CD14-positive monocyte (primary cell): ENCODE measurements at regions not wholly inside any gene's neighbourhood (a gene's known extent, or its start where the extent isn't known, plus 50 kb on each side); places are given as distances from the start of the nearest gene placed in this dataset.

ENCODE experiments used
- DNase-seq, 3 donors: peaks; one replicate each; pipeline ENCODE4 v3.0.0-alpha.2; 2011 to 2022
- H2AFZ ChIP-seq: 2 replicates; pipeline ENCODE4 v1.6.0; 2012; ENCODE audit warnings: mild to moderate bottlenecking, low read depth, low read length, inconsistent platforms; ENCODE audit not compliant: insufficient read depth, poor library complexity, severe bottlenecking
- H3K27ac ChIP-seq, 2 donors: 1 replicate in 1 of 2; 2 replicates in 1 of 2; pipeline ENCODE4 v1.5.1; 2012 to 2013; ENCODE audit warnings: low read length in 2 of 2, control low read depth in 1 of 2, inconsistent platforms in 1 of 2, low read depth in 1 of 2, mild to moderate bottlenecking in 1 of 2
- H3K27me3 ChIP-seq, 2 donors: one replicate each; pipeline versions ENCODE4 v1.6.0 to v1.6.1; 2011 to 2013; ENCODE audit warnings: low read length in 2 of 2; ENCODE audit not compliant: control insufficient read depth in 2 of 2, insufficient read depth in 2 of 2
- H3K36me3 ChIP-seq, 2 donors: replicated peaks in 1 of 2; 1 replicate in 1 of 2; 2 replicates in 1 of 2; pipeline versions ENCODE4 v1.5.1 to v1.6.1; 2012 to 2013; ENCODE audit warnings: low read length in 2 of 2, control low read depth in 1 of 2, inconsistent platforms in 1 of 2, mild to moderate bottlenecking in 1 of 2; ENCODE audit not compliant: insufficient read depth in 2 of 2, control insufficient read depth in 1 of 2
- H3K4me1 ChIP-seq, 2 donors: 1 replicate in 1 of 2; 2 replicates in 1 of 2; pipeline versions ENCODE4 v1.5.1 to v1.6.1; 2012 to 2013; ENCODE audit warnings: low read length in 2 of 2, control low read depth in 1 of 2, inconsistent platforms in 1 of 2, mild to moderate bottlenecking in 1 of 2, moderate library complexity in 1 of 2; ENCODE audit not compliant: insufficient read depth in 2 of 2, control insufficient read depth in 1 of 2
- H3K4me2 ChIP-seq: replicated peaks from 2 replicates; pipeline ENCODE3; 2012; ENCODE audit warnings: low read length, moderate library complexity, mild to moderate bottlenecking; ENCODE audit not compliant: poor library complexity, severe bottlenecking; ENCODE audit errors: extremely low read depth
- H3K4me3 ChIP-seq, 3 experiments: fragments of 200-600 bp in 1 of 3; sonication (generic) in 1 of 3; replicated peaks in 1 of 3; 1 replicate in 2 of 3; 2 replicates in 1 of 3; pipeline ENCODE4 v1.5.1; 2011 to 2013; ENCODE audit warnings: low read length in 3 of 3, mild to moderate bottlenecking in 3 of 3, control low read depth in 2 of 3, low read depth in 2 of 3, inconsistent platforms in 1 of 3, moderate library complexity in 1 of 3
- H3K79me2 ChIP-seq: 2 replicates; pipeline ENCODE4 v1.6.0; 2012; ENCODE audit warnings: mild to moderate bottlenecking, control low read depth, inconsistent platforms, low read length, moderate library complexity; ENCODE audit not compliant: insufficient read depth
- H3K9ac ChIP-seq: 2 replicates; pipeline ENCODE4 v1.6.0; 2017; ENCODE audit warnings: low read length, mild to moderate bottlenecking; ENCODE audit not compliant: insufficient read depth, poor library complexity, severe bottlenecking
- H3K9me3 ChIP-seq, 2 donors: replicated peaks in 1 of 2; 1 replicate in 1 of 2; 2 replicates in 1 of 2; pipeline versions ENCODE4 v1.5.1 to v1.6.1; 2012 to 2013; ENCODE audit warnings: low read length in 2 of 2, control low read depth in 1 of 2; ENCODE audit not compliant: control insufficient read depth in 1 of 2, insufficient read depth in 1 of 2
- H4K20me1 ChIP-seq: 2 replicates; pipeline ENCODE4 v1.6.0; 2012; ENCODE audit warnings: mild to moderate bottlenecking, low read length, control low read depth, moderate library complexity; ENCODE audit not compliant: insufficient read depth
- H3K27ac Mint-ChIP-seq, 7 donors: one replicate each; pipeline ENCODE4 v1.8.0; 2020; ENCODE audit warnings: mild to moderate bottlenecking in 7 of 7, mixed read lengths in 7 of 7, moderate library complexity in 6 of 7, inconsistent platforms in 2 of 7
- H3K27me3 Mint-ChIP-seq, 3 donors: one replicate each; pipeline ENCODE4 v1.8.0; 2021 to 2022; ENCODE audit warnings: low read depth in 3 of 3, mild to moderate bottlenecking in 3 of 3, mixed read lengths in 3 of 3, moderate library complexity in 3 of 3, inconsistent platforms in 1 of 3
- H3K36me3 Mint-ChIP-seq, 2 donors: one replicate each; pipeline ENCODE4 v1.8.0; 2020; ENCODE audit warnings: mixed read lengths in 2 of 2, inconsistent platforms in 1 of 2, mild to moderate bottlenecking in 1 of 2
- H3K4me1 Mint-ChIP-seq: one replicate; pipeline ENCODE4 v1.8.0; 2020; ENCODE audit warnings: mild to moderate bottlenecking, mixed read lengths
- H3K4me3 Mint-ChIP-seq, 2 donors: one replicate each; pipeline ENCODE4 v1.8.0; 2020; ENCODE audit warnings: mild to moderate bottlenecking in 2 of 2, mixed read lengths in 2 of 2, moderate library complexity in 1 of 2
- H3K9me3 Mint-ChIP-seq, 7 donors: one replicate each; pipeline ENCODE4 v1.8.0; 2020 to 2022; ENCODE audit warnings: mixed read lengths in 7 of 7, mild to moderate bottlenecking in 6 of 7, moderate library complexity in 6 of 7, inconsistent platforms in 2 of 7
- WGBS: methylation state at CpG from one replicate; pipeline ENCODE4 v1.1.5; 2013; ENCODE audit warnings: missing lambda C conversion rate; ENCODE audit not compliant: insufficient coverage; 5-methylcytosine and 5-hydroxymethylcytosine counted together
- intact Hi-C, 2 donors: fragments of 100-400 bp; cut with micrococcal nuclease; formaldehyde crosslinking; loops; one replicate each; pipeline versions ENCODE4 v1.15.0 to v1.15.1; 2023
- TF ChIP-seq, protein P1 (sequence below): fragments of 200-600 bp; IDR thresholded peaks from one replicate; pipeline ENCODE4 v1.8.0; 2022; ENCODE audit warnings: antibody characterized with exemption, mild to moderate bottlenecking

DNA sequence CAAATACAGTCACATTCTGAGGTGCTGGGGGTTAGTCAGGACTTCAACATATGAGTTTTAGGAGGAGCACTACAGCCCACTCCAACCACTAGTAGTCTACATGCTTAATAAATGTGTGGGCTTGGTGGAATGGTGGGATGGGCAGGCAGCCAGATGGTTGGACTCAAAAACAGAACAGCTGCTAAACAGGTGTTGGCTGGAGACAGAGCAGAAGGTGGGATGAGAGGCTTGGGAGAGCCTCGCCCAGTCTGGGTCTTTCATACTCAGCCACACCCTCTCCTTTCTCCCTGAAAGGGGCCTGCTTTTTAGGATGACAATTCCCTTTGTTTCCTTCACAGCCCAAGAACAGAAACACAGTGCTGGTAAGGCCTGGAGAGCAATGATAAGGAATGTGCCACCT, 143.9 kb upstream of the KLHL29 start:
- DNase-seq: no peak
- Histone ChIP-seq H3K9ac (no peak overlapping the region), H3K4me3 (no peak overlapping the region), H3K36me3 (no peaks in the 10 kb centered on the region), H3K79me2 (no peaks in the 10 kb centered on the region), H3K27me3 (no peaks in the 10 kb centered on the region), H3K4me1 (no peaks in the 10 kb centered on the region), H2AFZ (no peak overlapping the region), H3K9me3 (peaks cover 5 to 11% of the 10 kb centered on the region in 2 donors), H4K20me1 (no peaks in the 10 kb centered on the region), H3K4me2 (no peak overlapping the region), H3K27ac (no peak overlapping the region)
- H3K4me1 Mint-ChIP-seq: no peaks in the 10 kb centered on the region
- peaks cover 0 to 18% (median 4%) of the 10 kb centered on the region in 7 donors for H3K9me3 Mint-ChIP-seq
- H3K27ac Mint-ChIP-seq: no peak overlapping the region
- H3K27me3 Mint-ChIP-seq: peaks cover 0 to 3% (median 1%) of the 10 kb centered on the region in 3 donors
- no peaks in the 10 kb centered on the region for H3K36me3 Mint-ChIP-seq
- intact Hi-C loops: no loop called here
- TF ChIP-seq, protein P1, sequence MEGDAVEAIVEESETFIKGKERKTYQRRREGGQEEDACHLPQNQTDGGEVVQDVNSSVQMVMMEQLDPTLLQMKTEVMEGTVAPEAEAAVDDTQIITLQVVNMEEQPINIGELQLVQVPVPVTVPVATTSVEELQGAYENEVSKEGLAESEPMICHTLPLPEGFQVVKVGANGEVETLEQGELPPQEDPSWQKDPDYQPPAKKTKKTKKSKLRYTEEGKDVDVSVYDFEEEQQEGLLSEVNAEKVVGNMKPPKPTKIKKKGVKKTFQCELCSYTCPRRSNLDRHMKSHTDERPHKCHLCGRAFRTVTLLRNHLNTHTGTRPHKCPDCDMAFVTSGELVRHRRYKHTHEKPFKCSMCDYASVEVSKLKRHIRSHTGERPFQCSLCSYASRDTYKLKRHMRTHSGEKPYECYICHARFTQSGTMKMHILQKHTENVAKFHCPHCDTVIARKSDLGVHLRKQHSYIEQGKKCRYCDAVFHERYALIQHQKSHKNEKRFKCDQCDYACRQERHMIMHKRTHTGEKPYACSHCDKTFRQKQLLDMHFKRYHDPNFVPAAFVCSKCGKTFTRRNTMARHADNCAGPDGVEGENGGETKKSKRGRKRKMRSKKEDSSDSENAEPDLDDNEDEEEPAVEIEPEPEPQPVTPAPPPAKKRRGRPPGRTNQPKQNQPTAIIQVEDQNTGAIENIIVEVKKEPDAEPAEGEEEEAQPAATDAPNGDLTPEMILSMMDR: no peak
- no CpG with 5 or more reads among the region's 1 CpG for WGBS
- no peak overlapping the region for H3K4me3 Mint-ChIP-seq

DNA sequence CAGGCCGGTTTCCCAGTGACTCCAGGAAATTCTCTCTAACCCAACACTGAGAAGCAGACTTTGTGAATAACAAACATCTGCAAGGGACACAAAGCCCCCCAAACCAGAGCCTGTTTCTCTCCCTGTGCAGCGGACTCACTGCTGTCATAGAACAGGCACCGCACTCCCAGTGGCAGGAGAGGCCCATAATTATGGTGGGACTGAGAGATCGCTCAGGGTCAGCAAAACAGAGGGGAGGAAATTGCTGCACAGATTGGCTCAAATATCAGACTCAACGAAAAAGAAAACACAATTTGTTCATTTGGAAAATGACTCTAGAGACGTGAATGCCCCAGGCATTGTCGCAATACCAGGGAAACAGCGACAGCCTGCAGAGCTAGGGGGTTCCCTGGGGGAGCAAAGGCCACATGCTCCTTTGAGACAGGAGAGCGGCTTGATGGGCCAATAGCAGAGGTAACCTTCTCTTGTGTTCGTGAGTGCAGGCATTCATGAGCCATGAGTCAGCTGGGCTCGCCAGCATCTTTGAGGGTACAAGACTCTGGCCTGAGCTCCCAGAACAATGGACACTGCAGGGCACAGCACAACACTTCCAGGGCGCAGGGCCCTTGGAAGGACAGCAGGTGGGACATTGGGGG, 143.3 kb upstream of the KLHL29 start:
- DNase-seq: no peak
- Mint-ChIP-seq H3K4me1 (no peaks in the 10 kb centered on the region), H3K27ac (no peak overlapping the region), H3K36me3 (no peaks in the 10 kb centered on the region), H3K4me3 (no peak overlapping the region), H3K9me3 (peaks cover 0 to 19% (median 4%) of the 10 kb centered on the region in 7 donors), H3K27me3 (peaks cover 0 to 3% (median 1%) of the 10 kb centered on the region in 3 donors)
- no peaks in the 10 kb centered on the region for H3K36me3 ChIP-seq
- 89% methylated on average over 8 of the region's 12 CpGs for WGBS
- no peak overlapping the region for H3K27ac ChIP-seq
- H3K79me2 ChIP-seq: no peaks in the 10 kb centered on the region
- H3K4me3 ChIP-seq: no peak overlapping the region
- H2AFZ ChIP-seq: no peak overlapping the region
- no peaks in the 10 kb centered on the region for H3K27me3 ChIP-seq
- TF ChIP-seq, protein P1: no peak
- H3K9me3 ChIP-seq: peaks cover 5 to 11% of the 10 kb centered on the region in 2 donors
- intact Hi-C loops: no loop called here
- H4K20me1 ChIP-seq: no peaks in the 10 kb centered on the region
- H3K9ac ChIP-seq: no peak overlapping the region
- H3K4me2 ChIP-seq: no peak overlapping the region
- H3K4me1 ChIP-seq: no peaks in the 10 kb centered on the region
